Keratinocyte (primary cell): ENCODE measurements at regions not wholly inside any gene's neighbourhood (a gene's known extent, or its start where the extent isn't known, plus 50 kb on each side); places are given as distances from the start of the nearest gene placed in this dataset.
A peak's percentile ranks its signal among the peaks of the same experiment; 100 is the strongest.

Source experiments
- EZH2 ChIP-seq: IDR thresholded peaks from one replicate; pipeline ENCODE4 v1.6.1; 2012; ENCODE audit warnings: inconsistent platforms, mild to moderate bottlenecking, low read length, moderate library complexity
- TF ChIP-seq, protein P1 (sequence below), 3 experiments: IDR thresholded peaks in 1 of 3; conservative IDR thresholded peaks in 1 of 3; optimal IDR thresholded peaks in 1 of 3; 2 replicates in 2 of 3; 3 replicates in 1 of 3; pipeline versions ENCODE3 to v1.5.1; 2011; ENCODE audit warnings: low read length in 3 of 3, mild to moderate bottlenecking in 3 of 3, moderate library complexity in 2 of 3, control low read depth in 1 of 3, inconsistent platforms in 1 of 3; ENCODE audit not compliant: insufficient read depth in 2 of 3; ENCODE audit errors: extremely low read depth in 1 of 3

DNA sequence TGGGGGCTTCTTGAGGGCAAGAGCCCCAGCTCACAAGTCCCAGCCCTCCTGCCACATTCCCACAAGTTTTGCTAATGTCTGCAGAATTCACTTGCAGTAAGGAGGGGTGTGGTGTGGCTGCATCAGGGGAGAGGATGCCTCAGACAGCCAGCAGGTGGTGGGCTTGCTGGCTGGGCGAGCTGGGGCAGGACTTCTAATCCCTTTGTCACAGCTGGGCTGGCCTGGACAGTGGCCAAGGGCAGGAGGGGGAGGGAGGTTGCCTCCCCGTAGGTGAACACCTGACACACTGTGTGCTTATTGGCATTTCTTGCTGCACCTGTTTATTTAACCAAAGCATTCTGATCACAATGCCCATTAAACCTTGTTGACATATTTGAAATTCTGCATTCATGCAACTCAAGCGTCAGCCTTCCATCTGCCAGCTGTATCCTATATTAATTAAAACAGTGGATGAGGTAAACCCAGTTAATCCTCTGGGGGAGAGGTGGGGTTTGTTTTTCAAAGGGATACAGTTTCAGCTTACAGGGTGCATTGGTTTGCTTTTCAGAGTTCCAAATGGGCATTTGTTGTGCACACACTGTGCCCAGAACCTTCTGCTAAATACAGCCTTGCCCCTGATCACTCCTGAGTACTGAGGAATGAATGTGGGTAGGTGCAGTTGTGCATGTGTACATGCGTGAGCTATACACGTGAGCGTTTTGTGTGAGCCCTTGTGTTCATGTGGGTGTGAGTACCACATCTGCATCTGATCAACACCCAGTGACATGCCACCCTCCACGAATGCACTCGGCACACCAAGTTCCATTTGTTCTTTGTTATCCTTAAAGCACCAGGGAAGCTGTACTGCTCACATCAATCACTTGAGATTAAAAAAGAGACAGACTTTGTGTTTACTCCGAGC, 268.7 kb downstream of the XXYLT1 start:
- TF ChIP-seq, protein P1, sequence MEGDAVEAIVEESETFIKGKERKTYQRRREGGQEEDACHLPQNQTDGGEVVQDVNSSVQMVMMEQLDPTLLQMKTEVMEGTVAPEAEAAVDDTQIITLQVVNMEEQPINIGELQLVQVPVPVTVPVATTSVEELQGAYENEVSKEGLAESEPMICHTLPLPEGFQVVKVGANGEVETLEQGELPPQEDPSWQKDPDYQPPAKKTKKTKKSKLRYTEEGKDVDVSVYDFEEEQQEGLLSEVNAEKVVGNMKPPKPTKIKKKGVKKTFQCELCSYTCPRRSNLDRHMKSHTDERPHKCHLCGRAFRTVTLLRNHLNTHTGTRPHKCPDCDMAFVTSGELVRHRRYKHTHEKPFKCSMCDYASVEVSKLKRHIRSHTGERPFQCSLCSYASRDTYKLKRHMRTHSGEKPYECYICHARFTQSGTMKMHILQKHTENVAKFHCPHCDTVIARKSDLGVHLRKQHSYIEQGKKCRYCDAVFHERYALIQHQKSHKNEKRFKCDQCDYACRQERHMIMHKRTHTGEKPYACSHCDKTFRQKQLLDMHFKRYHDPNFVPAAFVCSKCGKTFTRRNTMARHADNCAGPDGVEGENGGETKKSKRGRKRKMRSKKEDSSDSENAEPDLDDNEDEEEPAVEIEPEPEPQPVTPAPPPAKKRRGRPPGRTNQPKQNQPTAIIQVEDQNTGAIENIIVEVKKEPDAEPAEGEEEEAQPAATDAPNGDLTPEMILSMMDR (optimal IDR thresholded peaks at IDR 0.05 in 1 of 3, IDR thresholded peaks at IDR 0.05 in 1 of 3, conservative IDR thresholded peaks at IDR 0.05 in 1 of 3; ENCODE audit: extremely low read depth in 1 of 3, insufficient read depth in 2 of 3, low read length in 3 of 3) = peak; percentile 63 to 83 (median 71)
- no peak for TF ChIP-seq EZH2
